Tibial nerve (tissue), 4 donors: ENCODE measurements at regions not wholly inside any gene's neighbourhood (a gene's known extent, or its start where the extent isn't known, plus 50 kb on each side); places are given as distances from the start of the nearest gene placed in this dataset.

Experiments
- CTCF ChIP-seq, 5 experiments: fragments of 200-600 bp in 3 of 5; fragments of 450-650 bp in 2 of 5; sonication (generic) in 3 of 5; IDR thresholded peaks; one replicate each; pipeline ENCODE4 v1.5.1; 2016 to 2019; ENCODE audit warnings: antibody characterized with exemption in 5 of 5, mild to moderate bottlenecking in 3 of 5, moderate library complexity in 2 of 5
- EP300 ChIP-seq, 2 donors: sonication (generic); formaldehyde crosslinking; IDR thresholded peaks; one replicate each; pipeline ENCODE4 v1.6.1; 2017; ENCODE audit warnings: antibody characterized with exemption in 2 of 2, mild to moderate bottlenecking in 1 of 2
- POLR2A ChIP-seq, 2 donors: fragments of 450-650 bp; IDR thresholded peaks; one replicate each; pipeline ENCODE4 v1.6.1; 2017; ENCODE audit warnings: antibody characterized with exemption in 2 of 2, mild to moderate bottlenecking in 2 of 2, moderate library complexity in 2 of 2

GRCh38 chr9:82101475-82101874 lies 112.9 kb downstream of the SPATA31D1 start:
- TF ChIP-seq EP300 (IDR thresholded peaks at IDR 0.05) (no peak), CTCF (IDR thresholded peaks at IDR 0.05) (no peak), POLR2A (IDR thresholded peaks at IDR 0.05) (no peak)
